Activated gamma-delta T cell (primary cell): ENCODE measurements at regions not wholly inside any gene's neighbourhood (a gene's known extent, or its start where the extent isn't known, plus 50 kb on each side); places are given as distances from the start of the nearest gene placed in this dataset.
"Not testable (repeated sequence)": the region's sequence is repeated elsewhere in the genome, so short reads cannot be mapped to it uniquely, and the experiment has no call there.

Source experiments
- DNase-seq: peaks from one replicate; lab custom pipeline; 2025; lab: John Stamatoyannopoulos, UW

GRCh38 chr1:187038784-187039183 lies 210.0 kb downstream of the PLA2G4A start:
- DNase-seq, result no peak

- DNase-seq, result no peak
Measured at GRCh38 chr1:187041104-187041503, 212.4 kb downstream of the PLA2G4A start.

- DNase-seq, result no peak
Measured at GRCh38 chr1:187042538-187042937, 213.8 kb downstream of the PLA2G4A start.

- DNase-seq, result not testable (repeated sequence)
Measured at GRCh38 chr1:187043433-187043832, 214.7 kb downstream of the PLA2G4A start.

GRCh38 chr1:187044411-187044810 lies 215.7 kb downstream of the PLA2G4A start:
- DNase-seq, result no peak

GRCh38 chr1:187045371-187045770 lies 216.6 kb downstream of the PLA2G4A start:
- no peak for DNase-seq

- DNase-seq, result no peak
Measured at GRCh38 chr1:187046293-187046692, 217.5 kb downstream of the PLA2G4A start.

- DNase-seq, result no peak
Measured at GRCh38 chr1:187047298-187047697, 218.5 kb downstream of the PLA2G4A start.

- no peak for DNase-seq
Measured at GRCh38 chr1:187051618-187052232, 223.0 kb downstream of the PLA2G4A start.

- no peak for DNase-seq
Measured at GRCh38 chr1:187053876-187054275, 225.1 kb downstream of the PLA2G4A start.

GRCh38 chr1:187054862-187055757 lies 226.4 kb downstream of the PLA2G4A start:
- DNase-seq, result no peak

GRCh38 chr1:187063271-187063670 lies 234.5 kb downstream of the PLA2G4A start:
- no peak for DNase-seq

- no peak for DNase-seq
Measured at GRCh38 chr1:187067160-187067559, 238.4 kb downstream of the PLA2G4A start.

GRCh38 chr1:187070076-187070475 lies 241.3 kb downstream of the PLA2G4A start:
- no peak for DNase-seq

GRCh38 chr1:187072262-187073034 lies 243.7 kb downstream of the PLA2G4A start:
- DNase-seq, result not testable (repeated sequence)

- DNase-seq, result not testable (repeated sequence)
Measured at GRCh38 chr1:187073035-187073560, 244.3 kb downstream of the PLA2G4A start.

GRCh38 chr1:187073634-187074245 lies 245.0 kb downstream of the PLA2G4A start:
- not testable (repeated sequence) for DNase-seq

GRCh38 chr1:187074445-187075048 lies 245.8 kb downstream of the PLA2G4A start:
- no peak for DNase-seq

- DNase-seq, result no peak
Measured at GRCh38 chr1:187076922-187077321, 248.2 kb downstream of the PLA2G4A start.

- DNase-seq, result no peak
Measured at GRCh38 chr1:187078321-187078720, 249.6 kb downstream of the PLA2G4A start.

- no peak for DNase-seq
Measured at GRCh38 chr1:187078916-187079315, 250.2 kb downstream of the PLA2G4A start.
